Cardiac muscle cell (in vitro differentiated cells and primary cell): ENCODE measurements at regions not wholly inside any gene's neighbourhood (a gene's known extent, or its start where the extent isn't known, plus 50 kb on each side); places are given as distances from the start of the nearest gene placed in this dataset.

Experiments used
- DNase-seq, 2 donors: peaks; one replicate each; pipeline versions ENCODE4 v3.0.0 to v3.0.0-alpha.2; 2010 to 2017; ENCODE audit warnings: low read depth in 1 of 2, low spot score in 1 of 2
- H3K27ac ChIP-seq: fragments of 200-600 bp; sonication (generic); 2 replicates; pipeline ENCODE4 v1.5.1; 2016
- H3K27me3 ChIP-seq: fragments of 200-600 bp; sonication (generic); 2 replicates; pipeline ENCODE4 v1.6.0; 2016; ENCODE audit warnings: control low read depth
- H3K36me3 ChIP-seq: fragments of 200-600 bp; sonication (generic); 2 replicates; pipeline ENCODE4 v1.5.1; 2016; ENCODE audit warnings: control low read depth
- H3K4me1 ChIP-seq: fragments of 200-600 bp; sonication (generic); 2 replicates; pipeline ENCODE4 v1.8.1; 2017; ENCODE audit warnings: low read depth, mild to moderate bottlenecking, mixed run types
- H3K4me3 ChIP-seq: fragments of 200-600 bp; sonication (generic); 2 replicates; pipeline ENCODE4 v1.5.1; 2016; ENCODE audit warnings: mild to moderate bottlenecking
- H3K9me3 ChIP-seq: fragments of 200-600 bp; sonication (generic); 2 replicates; pipeline ENCODE4 v1.5.1; 2017; ENCODE audit warnings: low read depth, mild to moderate bottlenecking, control low read depth
- TF ChIP-seq, protein P1 (sequence below): IDR thresholded peaks from 2 replicates; pipeline ENCODE4 v1.5.1; 2012; ENCODE audit warnings: low read depth, mild to moderate bottlenecking, low read length

DNA sequence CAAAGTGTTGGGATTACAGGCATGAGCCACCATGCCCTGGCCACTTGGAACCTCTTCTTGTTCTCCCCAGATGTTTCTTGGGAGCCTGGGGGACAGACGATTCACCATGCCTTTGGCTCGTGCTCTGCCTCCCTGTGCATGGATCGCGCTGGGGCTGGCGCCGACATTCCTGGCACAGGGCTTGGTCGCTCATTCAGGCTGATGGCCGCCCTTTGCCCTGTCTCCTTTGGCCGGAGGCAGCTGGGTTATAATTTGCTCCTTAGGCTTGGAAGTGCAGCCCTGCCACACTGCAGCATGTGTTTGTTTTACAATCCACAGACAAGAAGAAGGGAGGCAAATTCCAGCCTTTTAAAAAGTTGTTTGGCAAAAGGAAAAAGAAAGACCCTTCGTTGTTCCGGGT, 115.3 kb downstream of the AASDH start:
- TF ChIP-seq, protein P1, sequence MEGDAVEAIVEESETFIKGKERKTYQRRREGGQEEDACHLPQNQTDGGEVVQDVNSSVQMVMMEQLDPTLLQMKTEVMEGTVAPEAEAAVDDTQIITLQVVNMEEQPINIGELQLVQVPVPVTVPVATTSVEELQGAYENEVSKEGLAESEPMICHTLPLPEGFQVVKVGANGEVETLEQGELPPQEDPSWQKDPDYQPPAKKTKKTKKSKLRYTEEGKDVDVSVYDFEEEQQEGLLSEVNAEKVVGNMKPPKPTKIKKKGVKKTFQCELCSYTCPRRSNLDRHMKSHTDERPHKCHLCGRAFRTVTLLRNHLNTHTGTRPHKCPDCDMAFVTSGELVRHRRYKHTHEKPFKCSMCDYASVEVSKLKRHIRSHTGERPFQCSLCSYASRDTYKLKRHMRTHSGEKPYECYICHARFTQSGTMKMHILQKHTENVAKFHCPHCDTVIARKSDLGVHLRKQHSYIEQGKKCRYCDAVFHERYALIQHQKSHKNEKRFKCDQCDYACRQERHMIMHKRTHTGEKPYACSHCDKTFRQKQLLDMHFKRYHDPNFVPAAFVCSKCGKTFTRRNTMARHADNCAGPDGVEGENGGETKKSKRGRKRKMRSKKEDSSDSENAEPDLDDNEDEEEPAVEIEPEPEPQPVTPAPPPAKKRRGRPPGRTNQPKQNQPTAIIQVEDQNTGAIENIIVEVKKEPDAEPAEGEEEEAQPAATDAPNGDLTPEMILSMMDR: no peak

DNA sequence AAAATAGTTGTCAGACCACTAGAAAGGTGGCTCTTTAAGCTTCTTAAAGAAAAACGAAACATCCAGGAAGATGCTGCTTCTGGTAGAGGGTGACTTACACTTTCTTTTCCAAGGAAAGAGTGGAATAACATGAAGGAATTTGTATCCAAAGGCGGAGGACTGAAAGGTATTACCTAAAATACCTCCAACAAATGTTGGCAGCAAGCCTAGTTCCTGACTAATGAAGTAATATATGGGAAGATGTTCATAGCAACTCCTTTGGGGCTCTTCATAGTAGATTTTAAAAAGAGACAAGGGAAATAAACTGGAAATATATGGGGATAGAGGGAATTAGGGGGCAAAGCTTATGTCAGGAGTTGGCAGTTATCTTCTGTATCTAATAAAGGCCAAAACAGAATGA, 116.2 kb downstream of the AASDH start:
- TF ChIP-seq, protein P1: no peak
- H3K4me1 ChIP-seq: peaks cover 12% of the 10 kb centered on the region
- H3K9me3 ChIP-seq: no peaks in the 10 kb centered on the region
- no peak overlapping the region for H3K27ac ChIP-seq
- no peak for DNase-seq
- no peaks in the 10 kb centered on the region for H3K36me3 ChIP-seq
- H3K27me3 ChIP-seq: no peaks in the 10 kb centered on the region
- H3K4me3 ChIP-seq: no peak overlapping the region

More for the DNA sequence above, 115.3 kb downstream of the AASDH start:
- Histone ChIP-seq H3K27me3 (no peaks in the 10 kb centered on the region), H3K36me3 (no peaks in the 10 kb centered on the region), H3K9me3 (no peaks in the 10 kb centered on the region), H3K4me1 (peaks cover 12% of the 10 kb centered on the region), H3K27ac (no peak overlapping the region), H3K4me3 (no peak overlapping the region)
- DNase-seq: no peak

DNA sequence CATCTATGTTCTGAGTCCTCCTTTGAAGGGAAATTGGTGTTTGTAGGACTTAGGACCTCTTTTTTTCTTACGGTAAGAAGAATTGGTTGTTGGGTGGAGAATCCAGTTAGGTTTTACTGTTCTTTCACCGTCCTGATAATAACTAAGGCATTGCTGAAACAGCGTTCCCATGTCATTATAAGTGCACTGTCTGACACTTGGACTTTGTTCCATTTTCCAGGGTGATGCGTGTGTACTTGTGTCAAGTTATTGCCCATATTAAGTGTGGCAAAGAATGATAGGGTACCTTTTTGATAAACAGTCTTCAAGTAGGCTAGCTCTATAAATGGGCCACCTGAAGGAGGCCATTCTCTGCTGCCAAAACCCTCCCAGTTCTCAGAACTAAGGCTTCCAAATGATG, 119.7 kb downstream of the AASDH start:
- no peak for DNase-seq
- TF ChIP-seq, protein P1: no peak
- Histone ChIP-seq H3K27ac (no peak overlapping the region), H3K4me3 (no peak overlapping the region), H3K4me1 (no peaks in the 10 kb centered on the region), H3K27me3 (no peaks in the 10 kb centered on the region), H3K36me3 (no peaks in the 10 kb centered on the region), H3K9me3 (no peaks in the 10 kb centered on the region)

DNA sequence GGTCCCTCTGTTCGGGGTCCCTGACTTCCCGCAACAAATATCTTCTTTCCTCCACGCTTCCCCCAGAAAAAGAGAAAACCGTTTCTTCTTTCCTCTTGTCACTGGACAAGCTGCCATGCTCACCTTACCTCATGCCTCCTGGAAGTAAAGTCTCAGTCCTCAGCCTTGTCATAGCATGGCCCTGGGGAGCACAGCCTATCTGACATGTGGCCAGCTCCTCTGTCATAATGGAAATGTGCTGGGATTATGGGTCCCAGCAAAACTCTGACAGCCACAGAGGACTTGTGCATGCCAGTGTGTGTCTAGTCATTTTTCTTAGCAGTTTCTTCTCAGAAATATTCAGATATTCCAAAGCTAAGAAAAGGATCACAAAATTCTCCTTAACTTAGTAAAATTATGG, 122.4 kb downstream of the AASDH start:
- no peaks in the 10 kb centered on the region for H3K27me3 ChIP-seq
- DNase-seq: no peak
- no peak overlapping the region for H3K4me3 ChIP-seq
- no peaks in the 10 kb centered on the region for H3K36me3 ChIP-seq
- TF ChIP-seq, protein P1: no peak
- H3K9me3 ChIP-seq: no peaks in the 10 kb centered on the region
- H3K4me1 ChIP-seq: no peaks in the 10 kb centered on the region
- H3K27ac ChIP-seq: no peak overlapping the region

DNA sequence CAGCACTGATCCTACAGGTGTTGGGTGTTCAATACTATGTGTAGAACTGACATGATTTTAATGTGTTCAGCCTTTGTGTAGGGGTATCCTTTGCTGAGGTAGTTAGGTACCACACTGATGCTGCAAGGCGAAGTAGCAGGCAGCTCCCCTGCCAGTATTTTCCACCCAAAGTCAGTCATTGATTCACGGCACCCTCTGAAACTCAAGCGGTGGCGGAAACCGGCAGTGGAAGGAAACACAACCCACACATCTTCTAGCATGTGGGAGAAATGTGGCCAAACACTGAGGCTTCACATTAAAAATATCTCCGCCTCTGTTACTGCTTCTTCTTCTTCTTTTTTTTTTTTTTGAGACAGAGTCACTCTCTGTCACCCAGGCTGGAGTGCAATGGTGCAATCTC, 126.3 kb downstream of the AASDH start:
- TF ChIP-seq, protein P1: no peak
- no peak overlapping the region for H3K4me3 ChIP-seq
- no peak for DNase-seq
- H3K4me1 ChIP-seq: no peaks in the 10 kb centered on the region
- no peaks in the 10 kb centered on the region for H3K27me3 ChIP-seq
- H3K27ac ChIP-seq: no peak overlapping the region
- H3K36me3 ChIP-seq: no peaks in the 10 kb centered on the region
- H3K9me3 ChIP-seq: no peaks in the 10 kb centered on the region

DNA sequence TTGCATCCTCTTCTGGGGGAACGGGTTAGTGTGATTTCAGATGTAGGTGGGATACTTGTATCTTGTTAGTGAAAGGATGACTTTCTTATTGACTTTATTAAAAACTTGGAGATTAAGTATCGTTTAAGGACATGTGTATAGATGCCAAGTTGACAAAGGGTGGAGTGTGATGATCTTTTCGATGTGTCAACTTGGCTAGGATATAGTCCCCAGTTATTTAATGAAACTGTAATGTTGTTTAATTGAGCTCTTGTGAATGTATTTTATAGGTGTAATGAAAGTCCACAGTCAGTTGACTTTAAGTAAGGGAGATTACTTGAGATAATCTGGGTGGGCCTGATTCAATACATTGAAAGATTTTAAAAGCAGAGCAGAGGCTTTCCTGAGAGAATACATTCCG, 127.0 kb downstream of the AASDH start:
- H3K4me3 ChIP-seq: no peak overlapping the region
- DNase-seq: no peak
- no peak overlapping the region for H3K27ac ChIP-seq
- H3K9me3 ChIP-seq: no peaks in the 10 kb centered on the region
- no peaks in the 10 kb centered on the region for H3K4me1 ChIP-seq
- H3K27me3 ChIP-seq: no peaks in the 10 kb centered on the region
- H3K36me3 ChIP-seq: no peaks in the 10 kb centered on the region
- TF ChIP-seq, protein P1: no peak
